ENCODE measurements at regions not wholly inside any gene's neighbourhood (a gene's known extent, or its start where the extent isn't known, plus 50 kb on each side); places are given as distances from the start of the nearest gene placed in this dataset.

DNA sequence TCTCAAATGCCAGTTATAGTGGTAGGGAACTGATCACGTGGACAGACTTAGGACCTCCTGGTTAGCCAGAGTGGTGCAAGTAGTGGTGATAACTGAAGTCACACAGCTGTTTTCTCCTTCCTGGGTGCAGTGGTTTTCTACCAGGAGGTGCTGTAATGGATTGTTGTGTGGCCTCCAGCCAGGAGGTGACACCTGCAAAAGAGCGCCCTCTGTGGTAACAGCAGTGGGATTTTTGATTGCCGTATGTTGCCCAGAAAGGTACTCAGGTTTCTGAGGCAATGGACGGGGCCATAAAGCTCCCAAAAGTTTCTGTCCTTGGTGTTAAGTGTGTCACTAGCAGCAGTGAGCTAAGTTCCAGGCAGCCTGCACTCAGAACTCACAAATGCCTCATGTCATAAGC is 1358.1 kb upstream of the DDX18 start:
- TF ChIP-seq CTCF (IDR thresholded peaks at IDR 0.05) (no peak), RAD21 (conservative IDR thresholded peaks at IDR 0.05 in 1 of 2, IDR thresholded peaks at IDR 0.05 in 1 of 2) (no peak), POLR2AphosphoS2 (conservative IDR thresholded peaks at IDR 0.05; ENCODE audit: low read length) (no peak), POLR2A (IDR thresholded peaks at IDR 0.05; ENCODE audit: low read length) (no peak), ELK1 (IDR thresholded peaks at IDR 0.05; ENCODE audit: low read depth, low read length) (no peak), CHD2 (IDR thresholded peaks at IDR 0.05; ENCODE audit: low read length, partially characterized antibody) (no peak), NPAS2 (CRISPR knock-in tag; IDR thresholded peaks at IDR 0.05; ENCODE audit: borderline replicate concordance) (no peak), EP300 (IDR thresholded peaks at IDR 0.05) (no peak), ZNF302 (CRISPR knock-in tag; IDR thresholded peaks at IDR 0.05) (no peak), RCOR1 (IDR thresholded peaks at IDR 0.05; ENCODE audit: low read depth, low read length) (no peak), PHF8 (IDR thresholded peaks at IDR 0.05; ENCODE audit: borderline replicate concordance, low read depth) (no peak)
- TF ChIP-seq, protein P1, sequence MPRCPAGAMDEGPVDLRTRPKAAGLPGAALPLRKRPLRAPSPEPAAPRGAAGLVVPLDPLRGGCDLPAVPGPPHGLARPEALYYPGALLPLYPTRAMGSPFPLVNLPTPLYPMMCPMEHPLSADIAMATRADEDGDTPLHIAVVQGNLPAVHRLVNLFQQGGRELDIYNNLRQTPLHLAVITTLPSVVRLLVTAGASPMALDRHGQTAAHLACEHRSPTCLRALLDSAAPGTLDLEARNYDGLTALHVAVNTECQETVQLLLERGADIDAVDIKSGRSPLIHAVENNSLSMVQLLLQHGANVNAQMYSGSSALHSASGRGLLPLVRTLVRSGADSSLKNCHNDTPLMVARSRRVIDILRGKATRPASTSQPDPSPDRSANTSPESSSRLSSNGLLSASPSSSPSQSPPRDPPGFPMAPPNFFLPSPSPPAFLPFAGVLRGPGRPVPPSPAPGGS (IDR thresholded peaks at IDR 0.05), result no peak
- TF ChIP-seq, protein P2, sequence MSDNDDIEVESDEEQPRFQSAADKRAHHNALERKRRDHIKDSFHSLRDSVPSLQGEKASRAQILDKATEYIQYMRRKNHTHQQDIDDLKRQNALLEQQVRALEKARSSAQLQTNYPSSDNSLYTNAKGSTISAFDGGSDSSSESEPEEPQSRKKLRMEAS (IDR thresholded peaks at IDR 0.05), result no peak

Measured in A549 (cell line).